HCT116 (cell line): ENCODE measurements at regions not wholly inside any gene's neighbourhood (a gene's known extent, or its start where the extent isn't known, plus 50 kb on each side); places are given as distances from the start of the nearest gene placed in this dataset.

Experiments
- ATAC-seq: fragments of 200-7000 bp; cut with Tn5 transposase; 2 replicates; pipeline ENCODE4 v1.9.1; 2020; ENCODE audit warnings: mild to moderate bottlenecking, moderate library complexity
- BruUV-seq: library from RNA; stranded (reverse); fragments of 400-500 nt; replicated peaks from 2 replicates; lab custom pipeline; 2021; lab: Mats Ljungman, UMichigan
- CTCF ChIA-PET: fragments of 300-600 bp; sonication (Branson Sonifier 250); formaldehyde crosslinking; loops from one replicate; lab custom pipeline; 2021; ENCODE audit warnings: antibody characterized with exemption; lab: Charles Lee
- POLR2A ChIA-PET: fragments of 300-600, 350-600 bp; sonication (Branson Sonifier 250); formaldehyde crosslinking; loops from one replicate; lab custom pipeline; 2021; ENCODE audit warnings: antibody characterized with exemption; lab: Charles Lee
- RAD21 ChIA-PET, 2 experiments: fragments of 300-600 bp; sonication (Branson Sonifier 250); formaldehyde crosslinking; loops; one replicate each; lab custom pipeline; 2023; ENCODE audit warnings: low total read pairs in 2 of 2; ENCODE audit not compliant: uncharacterized antibody in 2 of 2, unreplicated experiment in 2 of 2, low non-redundant PET in 1 of 2; lab: Charles Lee
- DNase-seq: peaks from one replicate; pipeline ENCODE4 v3.0.0-alpha.2; 2010; ENCODE audit warnings: low read depth, low spot score
- H2AFZ ChIP-seq: fragments of 200-600 bp; shearing (Covaris generic), sonication (generic); 2 replicates; pipeline ENCODE4 v1.6.1; 2017; ENCODE audit warnings: low read depth, mixed run types, mixed read lengths, antibody characterized with exemption, low read length; ENCODE audit not compliant: poor library complexity, severe bottlenecking
- H3K27ac ChIP-seq: 2 replicates; pipeline ENCODE4 v1.5.1; 2012; ENCODE audit warnings: low read depth, low read length
- H3K27me3 ChIP-seq: fragments of 200-600 bp; sonication (generic); 2 replicates; pipeline ENCODE4 v1.6.1; 2016; ENCODE audit warnings: mixed run types, low read length, mixed read lengths; ENCODE audit not compliant: insufficient read depth
- H3K36me3 ChIP-seq, 2 experiments: fragments of 200-500 bp in 1 of 2; fragments of 200-600 bp in 1 of 2; sonication (Bioruptor generic) in 1 of 2; sonication (generic) in 1 of 2; 2 replicates each; pipeline versions ENCODE4 v1.5.1 to v1.6.1; 2014 to 2016; ENCODE audit warnings: low read length in 2 of 2, inconsistent platforms in 1 of 2, mixed read lengths in 1 of 2, mixed run types in 1 of 2; ENCODE audit not compliant: insufficient read depth in 2 of 2, control insufficient read depth in 1 of 2
- H3K4me1 ChIP-seq, 2 experiments: fragments of 200-600 bp in 1 of 2; sonication (generic) in 1 of 2; 2 replicates each; pipeline versions ENCODE4 v1.5.1 to v1.6.1; 2012 to 2017; ENCODE audit warnings: low read length in 2 of 2, inconsistent platforms in 1 of 2, mild to moderate bottlenecking in 1 of 2, mixed read lengths in 1 of 2, mixed run types in 1 of 2, moderate library complexity in 1 of 2; ENCODE audit not compliant: insufficient read depth in 2 of 2, control insufficient read depth in 1 of 2
- H3K4me2 ChIP-seq: fragments of 200-600 bp; sonication (generic); 2 replicates; pipeline ENCODE4 v1.6.1; 2017; ENCODE audit warnings: mixed run types, low read length, mixed read lengths
- H3K4me3 ChIP-seq, 2 experiments: fragments of 200-600 bp in 1 of 2; sonication (generic) in 1 of 2; replicated peaks in 1 of 2; 2 replicates each; pipeline ENCODE4 v1.5.1; 2011 to 2016; ENCODE audit warnings: low read length in 2 of 2, control low read depth in 1 of 2, low read depth in 1 of 2, mild to moderate bottlenecking in 1 of 2, mixed read lengths in 1 of 2, mixed run types in 1 of 2
- H3K79me2 ChIP-seq: fragments of 200-600 bp; sonication (generic); 2 replicates; pipeline ENCODE4 v1.6.1; 2017; ENCODE audit warnings: mild to moderate bottlenecking, mixed run types, low read length, moderate library complexity, mixed read lengths; ENCODE audit not compliant: insufficient read depth
- H3K9ac ChIP-seq: fragments of 200-600 bp; sonication (generic); 2 replicates; pipeline ENCODE4 v1.6.1; 2016; ENCODE audit warnings: low read length, mixed read lengths
- H3K9me2 ChIP-seq: fragments of 200-600 bp; sonication (generic), shearing (Covaris generic); 2 replicates; pipeline ENCODE4 v1.6.1; 2017; ENCODE audit warnings: mixed run types, mild to moderate bottlenecking, moderate library complexity; ENCODE audit not compliant: insufficient read depth
- H3K9me3 ChIP-seq, 2 experiments: fragments of 200-500 bp in 1 of 2; fragments of 200-600 bp in 1 of 2; sonication (Bioruptor generic) in 1 of 2; sonication (generic) in 1 of 2; 2 replicates each; pipeline ENCODE4 v1.6.1; 2014 to 2017; ENCODE audit warnings: low read length in 2 of 2, mixed read lengths in 2 of 2, inconsistent platforms in 1 of 2, low read depth in 1 of 2, mild to moderate bottlenecking in 1 of 2, mixed run types in 1 of 2, moderate library complexity in 1 of 2; ENCODE audit not compliant: control insufficient read depth in 1 of 2, insufficient read depth in 1 of 2
- H4K20me1 ChIP-seq: fragments of 200-600 bp; sonication (generic), shearing (Covaris generic); 2 replicates; pipeline ENCODE4 v1.6.1; 2017; ENCODE audit warnings: mixed run types, mild to moderate bottlenecking, moderate library complexity; ENCODE audit not compliant: insufficient read depth
- CBX3 ChIP-seq: IDR thresholded peaks from 2 replicates; pipeline ENCODE4 v1.6.1; 2012; ENCODE audit warnings: low read depth
- EZH2phosphoT487 ChIP-seq: fragments of 200-600 bp; IDR thresholded peaks from 2 replicates; pipeline ENCODE4 v1.6.1; 2018; ENCODE audit warnings: antibody characterized with exemption, borderline replicate concordance
- FOSL1 ChIP-seq: IDR thresholded peaks from 2 replicates; pipeline ENCODE4 v1.6.1; 2012; ENCODE audit warnings: low read depth
- POLR2A ChIP-seq: IDR thresholded peaks from 2 replicates; pipeline ENCODE4 v1.7.0; 2011; ENCODE audit warnings: borderline replicate concordance; ENCODE audit not compliant: insufficient read depth, insufficient read length; ENCODE audit errors: extremely low read depth
- POLR2AphosphoS5 ChIP-seq: IDR thresholded peaks from 2 replicates; pipeline ENCODE4 v1.6.1; 2011; ENCODE audit warnings: mild to moderate bottlenecking, low read depth, low read length, moderate library complexity
- RAD21 ChIP-seq: IDR thresholded peaks from 2 replicates; pipeline ENCODE4 v1.6.1; 2012; ENCODE audit warnings: low read depth, mild to moderate bottlenecking
- SIN3A ChIP-seq: IDR thresholded peaks from 2 replicates; pipeline ENCODE4 v1.6.1; 2012; ENCODE audit warnings: low read depth
- SP1 ChIP-seq: IDR thresholded peaks from 2 replicates; pipeline ENCODE4 v1.6.1; 2012; ENCODE audit warnings: low read depth
- SRF ChIP-seq: IDR thresholded peaks from 2 replicates; pipeline ENCODE4 v1.6.1; 2012; ENCODE audit warnings: low read depth
- TCF7L2 ChIP-seq: IDR thresholded peaks from 2 replicates; pipeline ENCODE4 v1.7.0; 2011; ENCODE audit warnings: borderline replicate concordance, inconsistent platforms; ENCODE audit not compliant: insufficient read depth, insufficient read length; ENCODE audit errors: extremely low read depth
- ZFX ChIP-seq: fragments of 450-650 bp; IDR thresholded peaks from 2 replicates; pipeline ENCODE4 v1.6.1; 2017
- intact Hi-C: fragments of 100-400 bp; cut with micrococcal nuclease; formaldehyde crosslinking; loops from 2 replicates; pipeline ENCODE4 v1.10.0; 2022
- TF ChIP-seq, protein P1 (sequence below): IDR thresholded peaks from 2 replicates; pipeline ENCODE4 v1.6.1; 2012

DNA sequence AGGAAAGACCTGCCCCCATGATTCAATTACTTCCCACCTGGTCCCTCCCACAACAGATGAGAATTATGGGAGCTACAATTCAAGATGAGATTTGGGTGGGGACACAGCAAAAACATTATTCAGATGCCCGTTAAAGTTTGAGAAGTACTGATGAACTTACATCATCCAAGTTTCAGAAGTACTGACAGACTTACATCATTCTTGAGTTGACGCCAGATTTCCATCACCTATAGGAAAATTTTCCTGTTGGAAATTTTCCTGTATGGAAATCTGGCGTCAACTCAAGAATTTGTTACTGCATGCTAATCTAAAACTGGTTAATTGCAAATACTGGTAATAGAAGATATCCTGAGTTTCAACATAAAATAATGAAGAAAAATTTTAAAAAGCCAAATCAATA lies 975.9 kb downstream of the MAT2B start:
- RAD21 ChIA-PET, result no interaction called here
- no peak overlapping the region for H3K4me2 ChIP-seq
- H3K4me1 ChIP-seq, result no peaks in the 10 kb centered on the region
- no peaks in the 10 kb centered on the region; the same call in 1 of the 2 replicates for H4K20me1 ChIP-seq
- TF ChIP-seq POLR2A (no peak), POLR2AphosphoS5 (no peak), RAD21 (no peak), SRF (no peak), SP1 (no peak)
- H3K79me2 ChIP-seq, result no peaks in the 10 kb centered on the region
- CTCF ChIA-PET, result no interaction called here
- H3K27me3 ChIP-seq, result no peaks in the 10 kb centered on the region
- peaks cover 0 to 6% of the 10 kb centered on the region in 2 experiments; a peak in 2 of 4 replicates for H3K9me3 ChIP-seq
- H3K4me3 ChIP-seq, result no peak overlapping the region
- no peak for DNase-seq
- intact Hi-C loops, result no loop called here
- no peak overlapping the region for H2AFZ ChIP-seq
- no peaks in the 10 kb centered on the region for H3K9me2 ChIP-seq
- no peak overlapping the region for H3K27ac ChIP-seq
- H3K9ac ChIP-seq, result no peak overlapping the region
- POLR2A ChIA-PET, result no interaction called here
- ATAC-seq, result no peak
- BruUV-seq, result no TSS peak
- H3K36me3 ChIP-seq, result no peaks in the 10 kb centered on the region

DNA sequence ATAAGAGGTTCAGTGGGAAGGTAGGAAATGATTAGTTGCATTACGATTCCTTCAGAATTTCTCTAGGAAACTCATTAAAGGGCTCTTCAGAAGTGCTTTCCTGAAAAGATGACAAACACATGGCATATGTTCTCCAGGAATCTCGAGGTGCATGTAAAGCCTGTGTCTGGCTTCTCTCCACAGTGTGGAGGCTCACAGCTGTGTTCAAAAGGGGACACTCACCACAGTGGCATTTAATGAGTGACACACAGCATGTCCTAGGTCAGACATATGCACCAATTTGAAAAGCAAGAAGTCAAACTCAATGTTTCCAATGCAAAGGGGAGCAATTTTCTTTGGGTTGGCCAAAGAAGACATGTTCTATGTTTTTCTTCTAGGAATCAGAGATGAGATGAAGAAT lies 976.9 kb downstream of the MAT2B start:
- ChIA-PET RAD21 (no interaction called here), POLR2A (no interaction called here), CTCF (no interaction called here)
- no peak overlapping the region for H2AFZ ChIP-seq
- H3K9me2 ChIP-seq, result no peaks in the 10 kb centered on the region
- H3K4me3 ChIP-seq, result no peak overlapping the region
- ATAC-seq (no peak), DNase-seq (no peak)
- peaks cover 0 to 6% of the 10 kb centered on the region in 2 experiments; a peak in 2 of 4 replicates for H3K9me3 ChIP-seq
- H3K36me3 ChIP-seq, result no peaks in the 10 kb centered on the region
- H3K27ac ChIP-seq, result no peak overlapping the region
- no peaks in the 10 kb centered on the region; the same call in 1 of the 2 replicates for H4K20me1 ChIP-seq
- no peaks in the 10 kb centered on the region for H3K79me2 ChIP-seq
- no peaks in the 10 kb centered on the region for H3K4me1 ChIP-seq
- H3K27me3 ChIP-seq, result no peaks in the 10 kb centered on the region
- no peak overlapping the region for H3K4me2 ChIP-seq
- TF ChIP-seq ZFX, result no peak
- no peak for TF ChIP-seq SIN3A
- no peak for TF ChIP-seq SP1
- TF ChIP-seq, protein P1, sequence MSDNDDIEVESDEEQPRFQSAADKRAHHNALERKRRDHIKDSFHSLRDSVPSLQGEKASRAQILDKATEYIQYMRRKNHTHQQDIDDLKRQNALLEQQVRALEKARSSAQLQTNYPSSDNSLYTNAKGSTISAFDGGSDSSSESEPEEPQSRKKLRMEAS, result no peak
- no peak for TF ChIP-seq SRF
- TF ChIP-seq RAD21, result no peak
- TF ChIP-seq FOSL1, result no peak
- no peak for TF ChIP-seq EZH2phosphoT487
- no peak for TF ChIP-seq TCF7L2
- no peak for TF ChIP-seq CBX3
- intact Hi-C loops, result no loop called here
- no TSS peak for BruUV-seq
- H3K9ac ChIP-seq, result no peak overlapping the region
